DND-41 (cell line): ENCODE measurements at regions not wholly inside any gene's neighbourhood (a gene's known extent, or its start where the extent isn't known, plus 50 kb on each side); places are given as distances from the start of the nearest gene placed in this dataset.
"Not testable (repeated sequence)": the region's sequence is repeated elsewhere in the genome, so short reads cannot be mapped to it uniquely, and the experiment has no call there.

Experiments used
- ATAC-seq: fragments of 200-7000 bp; cut with Tn5 transposase; 3 replicates; pipeline ENCODE4 v1.9.1; 2021; ENCODE audit warnings: low read depth; ENCODE audit not compliant: insufficient read depth
- DNase-seq: peaks from one replicate; pipeline ENCODE4 v3.0.0-alpha.2; 2020
- H2AFZ ChIP-seq: 2 replicates; pipeline ENCODE4 v1.6.0; 2012; ENCODE audit warnings: low read depth, low read length
- H3K27ac ChIP-seq: 2 replicates; pipeline ENCODE4 v1.5.1; 2012; ENCODE audit warnings: low read length, inconsistent platforms
- H3K27me3 ChIP-seq: fragments of 200-600 bp; sonication (generic); 2 replicates; pipeline ENCODE4 v1.6.0; 2012; ENCODE audit warnings: low read length, mild to moderate bottlenecking, inconsistent platforms; ENCODE audit not compliant: insufficient read depth, poor library complexity
- H3K36me3 ChIP-seq: 2 replicates; pipeline ENCODE4 v1.5.1; 2012; ENCODE audit warnings: low read length, inconsistent platforms; ENCODE audit not compliant: insufficient read depth
- H3K4me1 ChIP-seq: 2 replicates; pipeline ENCODE4 v1.5.1; 2012; ENCODE audit warnings: mild to moderate bottlenecking, low read length; ENCODE audit not compliant: insufficient read depth
- H3K4me2 ChIP-seq: 2 replicates; pipeline ENCODE4 v1.6.0; 2012; ENCODE audit warnings: mild to moderate bottlenecking, moderate library complexity, low read length, inconsistent platforms; ENCODE audit not compliant: insufficient read depth
- H3K4me3 ChIP-seq, 2 experiments: fragments of 200-600 bp in 1 of 2; shearing (Covaris generic) in 1 of 2; 2 replicates each; pipeline ENCODE4 v1.5.1; 2012 to 2016; ENCODE audit warnings: inconsistent platforms in 2 of 2, low read length in 2 of 2, mild to moderate bottlenecking in 2 of 2, low read depth in 1 of 2, moderate library complexity in 1 of 2
- H3K79me2 ChIP-seq: 2 replicates; pipeline ENCODE4 v1.6.0; 2012; ENCODE audit warnings: low read length, inconsistent platforms; ENCODE audit not compliant: insufficient read depth
- H3K9ac ChIP-seq: 2 replicates; pipeline ENCODE4 v1.6.0; 2012; ENCODE audit warnings: low read depth, mild to moderate bottlenecking, inconsistent platforms, low read length, moderate library complexity
- H3K9me3 ChIP-seq: 2 replicates; pipeline ENCODE4 v1.5.1; 2012; ENCODE audit warnings: low read length, moderate library complexity, mild to moderate bottlenecking, inconsistent platforms; ENCODE audit not compliant: insufficient read depth, severe bottlenecking
- H4K20me1 ChIP-seq: 2 replicates; pipeline ENCODE4 v1.6.0; 2012; ENCODE audit warnings: low read length; ENCODE audit not compliant: insufficient read depth

DNA sequence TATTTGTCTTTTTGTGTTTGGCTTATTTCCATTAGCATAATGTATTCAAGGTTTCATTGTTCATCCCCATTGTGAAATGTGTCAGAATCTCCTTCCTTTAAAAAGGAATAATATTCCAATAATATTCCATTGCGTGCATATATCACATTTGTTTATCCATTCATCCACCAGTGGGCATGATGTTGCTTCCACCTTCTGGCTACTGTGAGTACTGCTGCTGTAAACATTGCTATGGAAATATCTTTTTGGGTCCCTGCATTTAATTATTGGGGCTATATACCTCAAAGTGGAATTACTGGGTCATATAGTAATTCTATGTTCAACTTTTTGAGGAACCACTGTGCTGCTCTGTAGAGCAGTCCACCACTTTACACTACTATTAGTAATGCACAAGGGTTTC lies 123.1 kb downstream of the POTEG start:
- not testable (repeated sequence) for DNase-seq, H2AFZ ChIP-seq, H3K27me3 ChIP-seq, H3K4me3 ChIP-seq, H3K9me3 ChIP-seq, H3K27ac ChIP-seq, H3K9ac ChIP-seq, H3K79me2 ChIP-seq, ATAC-seq, H4K20me1 ChIP-seq, H3K36me3 ChIP-seq, H3K4me1 ChIP-seq, H3K4me2 ChIP-seq

DNA sequence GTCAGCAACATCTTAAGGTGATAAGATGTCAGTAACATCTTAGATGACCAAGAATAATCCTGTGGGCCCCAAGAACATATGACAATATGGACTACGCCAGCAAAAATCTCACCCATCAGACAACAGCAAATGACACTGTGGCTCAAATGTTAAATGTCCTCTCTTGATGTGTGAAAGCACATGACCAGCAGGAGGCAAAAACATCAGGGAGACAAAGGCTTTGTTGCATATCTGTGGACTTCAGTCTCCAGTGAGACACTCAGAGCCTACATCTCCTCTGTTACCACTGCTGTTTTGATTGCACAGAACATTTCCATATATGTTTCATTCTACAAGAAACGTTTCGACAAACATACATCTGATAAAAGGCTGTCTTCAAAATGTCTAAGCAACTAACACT lies 103.5 kb downstream of the POTEG start:
- ATAC-seq, H3K4me1 ChIP-seq, H3K27ac ChIP-seq, H3K9me3 ChIP-seq, H3K27me3 ChIP-seq, DNase-seq, H3K79me2 ChIP-seq, H2AFZ ChIP-seq, H3K4me3 ChIP-seq, H3K36me3 ChIP-seq, H3K9ac ChIP-seq, H3K4me2 ChIP-seq, H4K20me1 ChIP-seq: not testable (repeated sequence)

DNA sequence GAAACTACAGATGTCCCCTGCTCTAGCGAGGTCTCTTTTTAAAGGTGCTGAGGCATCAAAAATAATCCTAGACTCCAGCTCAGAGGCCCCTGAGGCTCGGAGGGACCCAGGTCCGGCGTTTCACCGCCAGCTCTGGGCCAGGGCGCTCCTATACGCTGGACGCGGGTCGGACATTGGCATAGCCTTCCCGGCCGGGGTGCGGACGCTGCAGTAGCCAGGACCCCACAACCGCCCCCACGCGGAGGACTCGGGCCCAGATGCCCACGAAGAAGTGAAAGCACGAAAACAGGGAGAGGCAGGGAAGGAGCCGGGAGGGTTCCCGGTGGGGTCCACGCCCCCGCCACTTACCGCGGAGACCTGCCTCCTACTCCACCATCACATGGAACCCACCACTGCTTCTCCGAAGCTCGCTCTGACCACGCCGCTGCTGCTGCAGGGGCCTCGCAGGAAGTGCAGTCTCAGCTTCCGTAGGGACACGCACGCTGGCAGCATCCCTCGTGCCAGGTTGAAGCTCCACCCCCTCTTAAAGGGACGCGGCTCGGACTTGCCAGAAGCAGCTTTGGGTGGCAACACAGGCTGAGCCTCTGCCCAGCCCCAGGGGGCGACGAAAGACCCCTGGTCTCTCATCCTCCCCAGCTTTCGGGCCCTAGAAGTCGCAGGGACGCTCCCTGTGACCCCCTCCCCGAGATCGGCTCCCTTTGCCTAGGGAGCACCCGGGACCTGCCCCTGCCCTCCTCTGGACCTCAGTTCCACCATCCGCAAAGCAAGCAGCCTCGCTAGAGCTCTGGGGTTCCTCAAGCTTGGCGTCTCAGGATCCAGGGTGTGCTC lies 96.7 kb downstream of the POTEG start:
- H3K79me2 ChIP-seq, DNase-seq, H2AFZ ChIP-seq, H3K9me3 ChIP-seq, H3K4me1 ChIP-seq, H3K27ac ChIP-seq, H3K4me2 ChIP-seq, H4K20me1 ChIP-seq, H3K4me3 ChIP-seq, H3K36me3 ChIP-seq, H3K9ac ChIP-seq, H3K27me3 ChIP-seq: not testable (repeated sequence)
- ATAC-seq = peak; percentile 86

DNA sequence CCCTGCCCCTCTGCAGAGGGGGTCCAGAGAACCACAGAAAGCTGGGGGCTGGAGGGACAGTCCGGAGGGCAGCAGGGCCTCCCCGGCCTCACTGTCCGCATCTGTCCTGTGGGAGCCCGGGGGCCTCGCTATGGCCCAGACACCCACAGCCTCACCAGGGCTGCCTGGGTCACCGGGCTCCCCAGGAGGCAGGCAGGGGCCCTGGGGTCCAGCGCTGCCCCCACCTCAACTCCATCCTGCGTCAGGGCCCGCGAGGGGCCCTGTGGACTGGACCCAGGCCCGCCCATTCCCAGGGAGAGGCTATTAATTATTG lies 96.1 kb downstream of the POTEG start:
- H3K27me3 ChIP-seq, H4K20me1 ChIP-seq, H3K4me1 ChIP-seq, H3K9ac ChIP-seq, H3K79me2 ChIP-seq, DNase-seq, H3K9me3 ChIP-seq, H3K4me3 ChIP-seq, ATAC-seq, H3K4me2 ChIP-seq, H3K36me3 ChIP-seq, H2AFZ ChIP-seq, H3K27ac ChIP-seq: not testable (repeated sequence)

DNA sequence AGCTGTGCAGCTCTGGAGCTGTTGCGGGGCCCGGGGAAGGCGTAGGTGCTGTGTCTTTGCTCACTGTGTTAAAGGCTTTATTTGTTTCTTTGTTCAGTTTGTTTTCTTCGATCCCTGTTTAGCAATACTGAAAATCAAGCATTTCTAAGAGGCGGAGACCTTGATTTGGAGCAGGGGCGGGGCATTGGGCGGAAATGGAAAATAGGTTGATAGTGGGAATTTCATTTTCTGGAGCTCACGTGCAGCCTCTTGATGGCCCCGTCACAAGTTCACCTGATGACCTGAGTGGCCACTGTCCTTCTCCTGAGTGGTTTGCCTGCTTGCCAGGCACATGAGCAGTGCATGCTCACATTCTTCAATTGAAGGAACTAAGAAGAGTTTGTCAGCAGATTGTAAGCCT lies 93.2 kb downstream of the POTEG start:
- not testable (repeated sequence) for DNase-seq, H3K79me2 ChIP-seq, H3K4me1 ChIP-seq, H3K27me3 ChIP-seq, H3K4me3 ChIP-seq, H2AFZ ChIP-seq, ATAC-seq, H3K9me3 ChIP-seq, H3K9ac ChIP-seq, H3K27ac ChIP-seq, H3K4me2 ChIP-seq, H3K36me3 ChIP-seq, H4K20me1 ChIP-seq

DNA sequence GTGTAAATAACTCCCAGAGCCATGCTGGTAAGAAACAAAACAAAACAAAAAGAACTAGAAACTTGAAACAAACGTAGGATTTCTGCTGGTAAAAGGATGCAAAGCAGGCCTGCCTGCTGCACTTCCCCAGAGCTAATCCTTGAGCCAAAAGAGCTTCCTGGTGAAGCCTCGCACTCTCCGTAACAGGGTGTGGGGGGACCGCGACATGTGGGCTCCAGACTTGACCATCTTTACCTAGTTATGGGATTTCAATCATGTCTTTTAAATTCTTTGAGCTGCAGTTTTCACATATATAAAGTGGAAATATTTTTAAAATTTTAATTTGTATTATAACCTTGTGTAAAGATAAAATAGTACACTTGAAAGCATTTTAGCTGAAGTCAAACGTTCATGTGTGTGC lies 92.5 kb downstream of the POTEG start:
- not testable (repeated sequence) for H3K27me3 ChIP-seq, H3K4me3 ChIP-seq, H3K4me2 ChIP-seq, ATAC-seq, H3K4me1 ChIP-seq, H3K27ac ChIP-seq, H3K79me2 ChIP-seq, H3K9ac ChIP-seq, H2AFZ ChIP-seq, DNase-seq, H3K36me3 ChIP-seq, H4K20me1 ChIP-seq, H3K9me3 ChIP-seq

DNA sequence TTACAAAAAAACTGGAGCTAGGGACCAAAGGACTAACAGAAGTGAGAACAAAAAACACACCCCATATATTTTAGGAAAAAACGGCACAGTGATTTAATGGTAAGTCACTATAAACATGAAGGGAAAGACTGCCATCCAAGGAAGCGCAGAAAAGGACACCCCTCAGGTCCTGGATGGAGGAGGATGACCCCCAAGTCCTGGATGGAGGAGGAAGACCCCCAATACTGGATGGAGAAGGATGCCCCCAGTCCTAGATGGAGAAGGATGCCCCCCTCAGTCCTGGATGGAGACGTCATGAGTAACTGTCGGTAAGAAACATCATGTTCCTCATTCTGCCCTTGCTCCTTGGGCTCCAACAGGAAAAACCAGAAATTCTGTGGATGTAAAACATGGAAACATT lies 89.9 kb downstream of the POTEG start:
- not testable (repeated sequence) for H4K20me1 ChIP-seq, H3K36me3 ChIP-seq, H3K79me2 ChIP-seq, DNase-seq, H3K9ac ChIP-seq, H3K4me2 ChIP-seq, H3K9me3 ChIP-seq, H3K27ac ChIP-seq, ATAC-seq, H3K4me3 ChIP-seq, H3K27me3 ChIP-seq, H3K4me1 ChIP-seq, H2AFZ ChIP-seq

DNA sequence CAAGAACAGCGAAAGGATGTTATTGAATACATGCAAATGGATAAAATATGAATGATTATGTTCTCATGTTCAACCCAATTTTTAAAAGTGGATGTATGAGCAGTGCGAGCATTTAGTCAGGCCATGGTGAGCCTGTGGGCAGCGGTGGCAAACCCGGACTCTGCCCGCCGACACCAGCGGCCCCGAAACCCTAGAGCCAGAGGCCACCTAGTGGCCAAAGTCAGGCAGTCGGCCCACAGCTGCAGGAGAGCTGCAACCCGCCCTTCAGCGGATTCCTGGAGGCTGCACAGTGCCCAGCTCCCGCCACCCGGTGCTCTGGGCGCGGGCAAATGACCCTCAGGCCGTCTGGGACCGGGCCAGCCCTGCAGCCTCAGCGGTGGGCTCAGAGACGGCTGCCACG lies 89.5 kb downstream of the POTEG start:
- H4K20me1 ChIP-seq, H3K9me3 ChIP-seq, H3K36me3 ChIP-seq, DNase-seq, H3K27ac ChIP-seq, H3K4me3 ChIP-seq, H3K4me2 ChIP-seq, H3K4me1 ChIP-seq, H3K27me3 ChIP-seq, H3K79me2 ChIP-seq, H3K9ac ChIP-seq, H2AFZ ChIP-seq: not testable (repeated sequence)
- ATAC-seq = peak; percentile 43; the same call in 2 of the 3 replicates
